HCT116 (cell line): ENCODE measurements at regions not wholly inside any gene's neighbourhood (a gene's known extent, or its start where the extent isn't known, plus 50 kb on each side); places are given as distances from the start of the nearest gene placed in this dataset.

Experiments
- ATAC-seq: fragments of 200-7000 bp; cut with Tn5 transposase; 2 replicates; pipeline ENCODE4 v1.9.1; 2020; ENCODE audit warnings: mild to moderate bottlenecking, moderate library complexity
- BruUV-seq: library from RNA; stranded (reverse); fragments of 400-500 nt; replicated peaks from 2 replicates; lab custom pipeline; 2021; lab: Mats Ljungman, UMichigan
- CTCF ChIA-PET: fragments of 300-600 bp; sonication (Branson Sonifier 250); formaldehyde crosslinking; loops from one replicate; lab custom pipeline; 2021; ENCODE audit warnings: antibody characterized with exemption; lab: Charles Lee
- POLR2A ChIA-PET: fragments of 300-600, 350-600 bp; sonication (Branson Sonifier 250); formaldehyde crosslinking; loops from one replicate; lab custom pipeline; 2021; ENCODE audit warnings: antibody characterized with exemption; lab: Charles Lee
- RAD21 ChIA-PET, 2 experiments: fragments of 300-600 bp; sonication (Branson Sonifier 250); formaldehyde crosslinking; loops; one replicate each; lab custom pipeline; 2023; ENCODE audit warnings: low total read pairs in 2 of 2; ENCODE audit not compliant: uncharacterized antibody in 2 of 2, unreplicated experiment in 2 of 2, low non-redundant PET in 1 of 2; lab: Charles Lee
- DNase-seq: peaks from one replicate; pipeline ENCODE4 v3.0.0-alpha.2; 2010; ENCODE audit warnings: low read depth, low spot score
- H2AFZ ChIP-seq: fragments of 200-600 bp; shearing (Covaris generic), sonication (generic); 2 replicates; pipeline ENCODE4 v1.6.1; 2017; ENCODE audit warnings: low read depth, mixed run types, mixed read lengths, antibody characterized with exemption, low read length; ENCODE audit not compliant: poor library complexity, severe bottlenecking
- H3K27ac ChIP-seq: 2 replicates; pipeline ENCODE4 v1.5.1; 2012; ENCODE audit warnings: low read depth, low read length
- H3K27me3 ChIP-seq: fragments of 200-600 bp; sonication (generic); 2 replicates; pipeline ENCODE4 v1.6.1; 2016; ENCODE audit warnings: mixed run types, low read length, mixed read lengths; ENCODE audit not compliant: insufficient read depth
- H3K36me3 ChIP-seq, 2 experiments: fragments of 200-500 bp in 1 of 2; fragments of 200-600 bp in 1 of 2; sonication (Bioruptor generic) in 1 of 2; sonication (generic) in 1 of 2; 2 replicates each; pipeline versions ENCODE4 v1.5.1 to v1.6.1; 2014 to 2016; ENCODE audit warnings: low read length in 2 of 2, inconsistent platforms in 1 of 2, mixed read lengths in 1 of 2, mixed run types in 1 of 2; ENCODE audit not compliant: insufficient read depth in 2 of 2, control insufficient read depth in 1 of 2
- H3K4me1 ChIP-seq, 2 experiments: fragments of 200-600 bp in 1 of 2; sonication (generic) in 1 of 2; 2 replicates each; pipeline versions ENCODE4 v1.5.1 to v1.6.1; 2012 to 2017; ENCODE audit warnings: low read length in 2 of 2, inconsistent platforms in 1 of 2, mild to moderate bottlenecking in 1 of 2, mixed read lengths in 1 of 2, mixed run types in 1 of 2, moderate library complexity in 1 of 2; ENCODE audit not compliant: insufficient read depth in 2 of 2, control insufficient read depth in 1 of 2
- H3K4me2 ChIP-seq: fragments of 200-600 bp; sonication (generic); 2 replicates; pipeline ENCODE4 v1.6.1; 2017; ENCODE audit warnings: mixed run types, low read length, mixed read lengths
- H3K4me3 ChIP-seq, 2 experiments: fragments of 200-600 bp in 1 of 2; sonication (generic) in 1 of 2; replicated peaks in 1 of 2; 2 replicates each; pipeline ENCODE4 v1.5.1; 2011 to 2016; ENCODE audit warnings: low read length in 2 of 2, control low read depth in 1 of 2, low read depth in 1 of 2, mild to moderate bottlenecking in 1 of 2, mixed read lengths in 1 of 2, mixed run types in 1 of 2
- H3K79me2 ChIP-seq: fragments of 200-600 bp; sonication (generic); 2 replicates; pipeline ENCODE4 v1.6.1; 2017; ENCODE audit warnings: mild to moderate bottlenecking, mixed run types, low read length, moderate library complexity, mixed read lengths; ENCODE audit not compliant: insufficient read depth
- H3K9ac ChIP-seq: fragments of 200-600 bp; sonication (generic); 2 replicates; pipeline ENCODE4 v1.6.1; 2016; ENCODE audit warnings: low read length, mixed read lengths
- H3K9me2 ChIP-seq: fragments of 200-600 bp; sonication (generic), shearing (Covaris generic); 2 replicates; pipeline ENCODE4 v1.6.1; 2017; ENCODE audit warnings: mixed run types, mild to moderate bottlenecking, moderate library complexity; ENCODE audit not compliant: insufficient read depth
- H3K9me3 ChIP-seq, 2 experiments: fragments of 200-500 bp in 1 of 2; fragments of 200-600 bp in 1 of 2; sonication (Bioruptor generic) in 1 of 2; sonication (generic) in 1 of 2; 2 replicates each; pipeline ENCODE4 v1.6.1; 2014 to 2017; ENCODE audit warnings: low read length in 2 of 2, mixed read lengths in 2 of 2, inconsistent platforms in 1 of 2, low read depth in 1 of 2, mild to moderate bottlenecking in 1 of 2, mixed run types in 1 of 2, moderate library complexity in 1 of 2; ENCODE audit not compliant: control insufficient read depth in 1 of 2, insufficient read depth in 1 of 2
- H4K20me1 ChIP-seq: fragments of 200-600 bp; sonication (generic), shearing (Covaris generic); 2 replicates; pipeline ENCODE4 v1.6.1; 2017; ENCODE audit warnings: mixed run types, mild to moderate bottlenecking, moderate library complexity; ENCODE audit not compliant: insufficient read depth
- CEBPB ChIP-seq: IDR thresholded peaks from 2 replicates; pipeline ENCODE4 v1.6.1; 2012; ENCODE audit warnings: low read depth
- ELF1 ChIP-seq: IDR thresholded peaks from 2 replicates; pipeline ENCODE4 v1.6.1; 2012; ENCODE audit warnings: low read depth, borderline replicate concordance
- FOSL1 ChIP-seq: IDR thresholded peaks from 2 replicates; pipeline ENCODE4 v1.6.1; 2012; ENCODE audit warnings: low read depth
- POLR2A ChIP-seq: IDR thresholded peaks from 2 replicates; pipeline ENCODE4 v1.7.0; 2011; ENCODE audit warnings: borderline replicate concordance; ENCODE audit not compliant: insufficient read depth, insufficient read length; ENCODE audit errors: extremely low read depth
- POLR2AphosphoS5 ChIP-seq: IDR thresholded peaks from 2 replicates; pipeline ENCODE4 v1.6.1; 2011; ENCODE audit warnings: mild to moderate bottlenecking, low read depth, low read length, moderate library complexity
- SRF ChIP-seq: IDR thresholded peaks from 2 replicates; pipeline ENCODE4 v1.6.1; 2012; ENCODE audit warnings: low read depth
- TCF7L2 ChIP-seq: IDR thresholded peaks from 2 replicates; pipeline ENCODE4 v1.7.0; 2011; ENCODE audit warnings: borderline replicate concordance, inconsistent platforms; ENCODE audit not compliant: insufficient read depth, insufficient read length; ENCODE audit errors: extremely low read depth
- intact Hi-C: fragments of 100-400 bp; cut with micrococcal nuclease; formaldehyde crosslinking; loops from 2 replicates; pipeline ENCODE4 v1.10.0; 2022

- H3K4me1 ChIP-seq, result no peaks in the 10 kb centered on the region
- H3K27me3 ChIP-seq, result no peaks in the 10 kb centered on the region
- H3K4me2 ChIP-seq, result no peak overlapping the region
- no peak for TF ChIP-seq POLR2A
- DNase-seq, result no peak
- H3K79me2 ChIP-seq, result no peaks in the 10 kb centered on the region
- H3K9me2 ChIP-seq, result no peaks in the 10 kb centered on the region
- H3K27ac ChIP-seq, result no peak overlapping the region
- no peak overlapping the region for H3K9ac ChIP-seq
- no peak overlapping the region for H2AFZ ChIP-seq
- no peak for ATAC-seq
- H3K36me3 ChIP-seq, result no peaks in the 10 kb centered on the region
- POLR2A ChIA-PET, result no interaction called here
- RAD21 ChIA-PET, result no interaction called here
- intact Hi-C loops, result no loop called here
- CTCF ChIA-PET, result no interaction called here
- BruUV-seq, result no TSS peak
- H4K20me1 ChIP-seq, result no peaks in the 10 kb centered on the region
- no peaks in the 10 kb centered on the region for H3K9me3 ChIP-seq
- no peak overlapping the region for H3K4me3 ChIP-seq
Observed at GRCh38 chr2:215572341-215572848, 136.5 kb upstream of the FN1 start.

GRCh38 chr2:215571689-215572088, 135.8 kb upstream of the FN1 start:
- H3K9ac ChIP-seq, result no peak overlapping the region
- no TSS peak for BruUV-seq
- POLR2A ChIA-PET, result no interaction called here

GRCh38 chr2:215567504-215567903, 131.6 kb upstream of the FN1 start:
- no peaks in the 10 kb centered on the region for H3K9me3 ChIP-seq
- no peak overlapping the region for H3K4me3 ChIP-seq
- no peaks in the 10 kb centered on the region for H3K36me3 ChIP-seq
- H3K27me3 ChIP-seq, result no peaks in the 10 kb centered on the region
- CTCF ChIA-PET, result no interaction called here
- H2AFZ ChIP-seq, result no peak overlapping the region
- no peaks in the 10 kb centered on the region for H4K20me1 ChIP-seq
- POLR2A ChIA-PET, result no interaction called here
- intact Hi-C loops, result no loop called here
- no peak overlapping the region for H3K9ac ChIP-seq
- DNase-seq (no peak), ATAC-seq (no peak)
- H3K4me1 ChIP-seq, result no peaks in the 10 kb centered on the region
- no peak for TF ChIP-seq POLR2A
- no peak for TF ChIP-seq POLR2AphosphoS5
- TF ChIP-seq SRF, result no peak
- TF ChIP-seq CEBPB, result no peak
- no peak for TF ChIP-seq ELF1
- TF ChIP-seq TCF7L2, result no peak
- TF ChIP-seq FOSL1, result no peak
- no peaks in the 10 kb centered on the region for H3K9me2 ChIP-seq
- no TSS peak for BruUV-seq
- H3K27ac ChIP-seq, result no peak overlapping the region
- RAD21 ChIA-PET, result no interaction called here
- H3K79me2 ChIP-seq, result no peaks in the 10 kb centered on the region
- H3K4me2 ChIP-seq, result no peak overlapping the region

More at GRCh38 chr2:215571689-215572088, 135.8 kb upstream of the FN1 start:
- no peaks in the 10 kb centered on the region for H3K9me3 ChIP-seq
- no peak for TF ChIP-seq TCF7L2
- intact Hi-C loops, result no loop called here
- DNase-seq, result no peak
- no peaks in the 10 kb centered on the region for H3K36me3 ChIP-seq
- no peak overlapping the region for H3K4me3 ChIP-seq
- H3K27ac ChIP-seq, result no peak overlapping the region
- no peak overlapping the region for H2AFZ ChIP-seq
- ATAC-seq, result no peak
- no peaks in the 10 kb centered on the region for H3K79me2 ChIP-seq
- ChIA-PET RAD21 (no interaction called here), CTCF (no interaction called here)
- no peaks in the 10 kb centered on the region for H3K27me3 ChIP-seq
- H3K9me2 ChIP-seq, result no peaks in the 10 kb centered on the region
- H3K4me2 ChIP-seq, result no peak overlapping the region
- H4K20me1 ChIP-seq, result no peaks in the 10 kb centered on the region
- no peaks in the 10 kb centered on the region for H3K4me1 ChIP-seq
